SH-SY5Y (cell line): ENCODE measurements at regions not wholly inside any gene's neighbourhood (a gene's known extent, or its start where the extent isn't known, plus 50 kb on each side); places are given as distances from the start of the nearest gene placed in this dataset.

ENCODE experiments used
- GATA2 ChIP-seq: IDR thresholded peaks from 2 replicates; pipeline ENCODE4 v1.6.1; 2011; ENCODE audit warnings: mild to moderate bottlenecking, low read depth, low read length
- GATA3 ChIP-seq: IDR thresholded peaks from 2 replicates; pipeline ENCODE4 v1.6.1; 2011; ENCODE audit warnings: low read depth, mild to moderate bottlenecking, low read length, moderate library complexity

DNA sequence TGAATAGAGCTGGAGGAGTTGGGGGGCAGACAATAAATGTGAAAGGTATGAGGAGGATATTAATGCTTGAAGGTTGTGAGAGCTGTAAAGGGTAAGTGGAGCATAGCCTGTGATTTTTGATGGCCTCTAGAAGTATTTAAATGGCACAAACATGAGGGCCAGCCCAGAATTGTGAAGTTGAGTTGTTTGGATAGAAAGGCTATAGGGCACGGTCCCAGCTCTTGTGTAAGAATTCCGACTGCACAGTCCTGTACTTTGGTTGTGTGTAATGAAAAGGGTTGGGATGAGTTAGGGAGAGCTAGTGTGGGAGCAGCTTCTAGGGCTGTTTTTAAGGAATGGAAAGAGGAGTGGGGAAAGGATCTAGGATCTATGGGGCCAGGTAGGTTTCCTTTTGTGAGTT is 665.5 kb downstream of the USP25 start:
- TF ChIP-seq GATA2 = no peak
- TF ChIP-seq GATA3 = no peak
